ENCODE measurements at regions not wholly inside any gene's neighbourhood (a gene's known extent, or its start where the extent isn't known, plus 50 kb on each side); places are given as distances from the start of the nearest gene placed in this dataset.

DNA sequence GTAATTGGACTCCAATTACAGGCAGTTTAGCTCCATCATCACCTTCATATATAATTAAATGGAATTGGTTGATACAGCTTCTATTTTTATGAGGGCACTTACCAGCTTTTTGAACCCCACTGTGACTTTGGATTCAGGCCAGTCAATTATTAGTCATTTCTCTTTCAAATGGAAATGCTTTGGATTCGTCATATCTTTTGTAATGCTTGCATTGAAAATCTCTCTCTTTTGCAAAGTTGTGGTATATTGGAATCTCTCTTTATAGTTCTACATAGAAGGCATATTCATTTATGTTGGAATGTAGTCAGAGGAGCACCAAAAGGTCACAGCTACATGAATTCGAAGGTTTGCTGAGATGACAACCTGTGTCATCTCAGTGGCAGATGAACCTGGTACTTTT lies 1074.3 kb upstream of the SLC10A2 start:
- TF ChIP-seq, protein P1, sequence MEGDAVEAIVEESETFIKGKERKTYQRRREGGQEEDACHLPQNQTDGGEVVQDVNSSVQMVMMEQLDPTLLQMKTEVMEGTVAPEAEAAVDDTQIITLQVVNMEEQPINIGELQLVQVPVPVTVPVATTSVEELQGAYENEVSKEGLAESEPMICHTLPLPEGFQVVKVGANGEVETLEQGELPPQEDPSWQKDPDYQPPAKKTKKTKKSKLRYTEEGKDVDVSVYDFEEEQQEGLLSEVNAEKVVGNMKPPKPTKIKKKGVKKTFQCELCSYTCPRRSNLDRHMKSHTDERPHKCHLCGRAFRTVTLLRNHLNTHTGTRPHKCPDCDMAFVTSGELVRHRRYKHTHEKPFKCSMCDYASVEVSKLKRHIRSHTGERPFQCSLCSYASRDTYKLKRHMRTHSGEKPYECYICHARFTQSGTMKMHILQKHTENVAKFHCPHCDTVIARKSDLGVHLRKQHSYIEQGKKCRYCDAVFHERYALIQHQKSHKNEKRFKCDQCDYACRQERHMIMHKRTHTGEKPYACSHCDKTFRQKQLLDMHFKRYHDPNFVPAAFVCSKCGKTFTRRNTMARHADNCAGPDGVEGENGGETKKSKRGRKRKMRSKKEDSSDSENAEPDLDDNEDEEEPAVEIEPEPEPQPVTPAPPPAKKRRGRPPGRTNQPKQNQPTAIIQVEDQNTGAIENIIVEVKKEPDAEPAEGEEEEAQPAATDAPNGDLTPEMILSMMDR (conservative IDR thresholded peaks at IDR 0.05; ENCODE audit: low read depth, low read length), result no peak
- TF ChIP-seq MXI1 (IDR thresholded peaks at IDR 0.05; ENCODE audit: borderline replicate concordance, low read depth, low read length), result no peak
- no peak for TF ChIP-seq RFX5 (IDR thresholded peaks at IDR 0.05; ENCODE audit: low read depth, low read length)
- TF ChIP-seq, protein P2, sequence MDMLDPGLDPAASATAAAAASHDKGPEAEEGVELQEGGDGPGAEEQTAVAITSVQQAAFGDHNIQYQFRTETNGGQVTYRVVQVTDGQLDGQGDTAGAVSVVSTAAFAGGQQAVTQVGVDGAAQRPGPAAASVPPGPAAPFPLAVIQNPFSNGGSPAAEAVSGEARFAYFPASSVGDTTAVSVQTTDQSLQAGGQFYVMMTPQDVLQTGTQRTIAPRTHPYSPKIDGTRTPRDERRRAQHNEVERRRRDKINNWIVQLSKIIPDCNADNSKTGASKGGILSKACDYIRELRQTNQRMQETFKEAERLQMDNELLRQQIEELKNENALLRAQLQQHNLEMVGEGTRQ (IDR thresholded peaks at IDR 0.05; ENCODE audit: low read depth, low read length), result no peak

Measured in IMR-90 (cell line).